HepG2 (cell line): ENCODE measurements at regions not wholly inside any gene's neighbourhood (a gene's known extent, or its start where the extent isn't known, plus 50 kb on each side); places are given as distances from the start of the nearest gene placed in this dataset.

Experiments used
- ATAC-seq: fragments of 200-7000 bp; cut with Tn5 transposase; 3 replicates; pipeline ENCODE4 v1.9.1; 2020; ENCODE audit warnings: mild to moderate bottlenecking, moderate library complexity
- BruUV-seq: library from RNA; stranded (reverse); fragments of 400-500 nt; replicated peaks from 2 replicates; lab custom pipeline; 2021; lab: Mats Ljungman, UMichigan
- CTCF ChIA-PET: fragments of 300-600 bp; formaldehyde crosslinking; extraction: SDS; loops from one replicate; lab custom pipeline; 2021; ENCODE audit warnings: low total read pairs, inconsistent platforms, low intra/inter-chr PET ratio; lab: Yijun Ruan, JAX
- POLR2A ChIA-PET: fragments of 350-600 bp; sonication (Branson Sonifier 250); formaldehyde crosslinking; loops from one replicate; lab custom pipeline; 2020; ENCODE audit warnings: antibody characterized with exemption, inconsistent platforms; lab: Yijun Ruan, JAX
- DNase-seq: peaks from one replicate; pipeline ENCODE4 v3.0.0-alpha.2; 2015; ENCODE audit warnings: low spot score
- FAIRE-seq: peaks from 3 replicates; lab custom pipeline; 2011; peaks lifted over from hg19 to GRCh38; lab: Jason Lieb, UNC
- H2AFZ ChIP-seq: one replicate; pipeline ENCODE4 v1.6.1; 2011; ENCODE audit warnings: low read length, inconsistent platforms
- H3K27ac ChIP-seq: fragments of 300-600 bp; 3 replicates; pipeline ENCODE4 v1.8.0; 2011; ENCODE audit warnings: mixed run types, mild to moderate bottlenecking, mixed read lengths, low read length, inconsistent platforms; ENCODE audit not compliant: insufficient read depth; ENCODE audit errors: extremely low read length
- H3K27me3 ChIP-seq, 2 experiments: fragments of 200-600 bp in 1 of 2; 2 replicates in 1 of 2; 3 replicates in 1 of 2; pipeline versions ENCODE4 v1.6.0 to v1.8.0; 2011; ENCODE audit warnings: low read length in 2 of 2, mild to moderate bottlenecking in 2 of 2, moderate library complexity in 2 of 2, inconsistent platforms in 1 of 2; ENCODE audit not compliant: insufficient read depth in 2 of 2, control insufficient read depth in 1 of 2
- H3K36me3 ChIP-seq, 2 experiments: fragments of 200-600 bp in 1 of 2; replicated peaks in 1 of 2; 2 replicates in 1 of 2; 3 replicates in 1 of 2; pipeline versions ENCODE4 v1.5.1 to v1.8.0; 2011; ENCODE audit warnings: low read length in 2 of 2, inconsistent platforms in 1 of 2; ENCODE audit not compliant: insufficient read depth in 2 of 2, control insufficient read depth in 1 of 2
- H3K4me1 ChIP-seq: 2 replicates; pipeline ENCODE4 v1.5.1; 2012; ENCODE audit warnings: low read length, inconsistent platforms; ENCODE audit not compliant: insufficient read depth
- H3K4me2 ChIP-seq: 2 replicates; pipeline ENCODE4 v1.6.0; 2011; ENCODE audit warnings: low read depth, low read length, inconsistent platforms
- H3K4me3 ChIP-seq, 3 experiments: fragments of 200-600 bp in 1 of 3; sonication (generic), shearing (Covaris generic) in 1 of 3; replicated peaks in 1 of 3; 2 replicates each; pipeline ENCODE4 v1.5.1; 2011 to 2016; ENCODE audit warnings: low read length in 3 of 3, inconsistent platforms in 2 of 3, low read depth in 2 of 3, mild to moderate bottlenecking in 2 of 3, control low read depth in 1 of 3, mixed read lengths in 1 of 3; ENCODE audit not compliant: insufficient read depth in 1 of 3
- H3K79me2 ChIP-seq: one replicate; pipeline ENCODE4 v1.6.1; 2011; ENCODE audit warnings: low read length, inconsistent platforms; ENCODE audit not compliant: insufficient read depth
- H3K9ac ChIP-seq: 2 replicates; pipeline ENCODE4 v1.6.0; 2011; ENCODE audit warnings: mild to moderate bottlenecking, low read depth, low read length, inconsistent platforms; ENCODE audit not compliant: insufficient read depth
- H3K9me3 ChIP-seq: 2 replicates; pipeline ENCODE4 v1.5.1; 2012; ENCODE audit warnings: mild to moderate bottlenecking, low read length
- H4K20me1 ChIP-seq: 2 replicates; pipeline ENCODE4 v1.6.0; 2011; ENCODE audit warnings: inconsistent platforms, mild to moderate bottlenecking, low read length, moderate library complexity; ENCODE audit not compliant: insufficient read depth
- ATF7 ChIP-seq, 2 experiments: fragments of 450-650 bp in 1 of 2; sonication (generic) in 1 of 2; formaldehyde crosslinking in 1 of 2; IDR thresholded peaks; 2 replicates each; pipeline versions ENCODE4 v1.4.0 to v1.6.1; 2016 to 2020; ENCODE audit warnings: antibody characterized with exemption in 1 of 2, mild to moderate bottlenecking in 1 of 2, missing genetic modification reagents in 1 of 2
- NBN ChIP-seq: fragments of 450-650 bp; conservative IDR thresholded peaks from 2 replicates; pipeline ENCODE4 v1.6.1; 2017
- PREB ChIP-seq: sonication (generic); formaldehyde crosslinking; IDR thresholded peaks from 2 replicates; pipeline ENCODE4 v1.4.0; 2020; ENCODE audit warnings: missing genetic modification reagents
- SATB2 ChIP-seq: sonication (generic); formaldehyde crosslinking; IDR thresholded peaks from 2 replicates; pipeline ENCODE4 v1.5.0; 2020; ENCODE audit warnings: missing genetic modification reagents
- SOX6 ChIP-seq, 2 experiments: fragments of 450-650 bp in 1 of 2; sonication (generic) in 1 of 2; formaldehyde crosslinking in 1 of 2; IDR thresholded peaks; 2 replicates each; pipeline versions ENCODE4 v1.4.0 to v1.6.1; 2017 to 2020; ENCODE audit warnings: antibody characterized with exemption in 1 of 2, mild to moderate bottlenecking in 1 of 2, missing genetic modification reagents in 1 of 2
- TRIM24 ChIP-seq: sonication (generic); formaldehyde crosslinking; IDR thresholded peaks from 2 replicates; pipeline ENCODE4 v1.8.0; 2022; ENCODE audit warnings: mild to moderate bottlenecking, missing genetic modification reagents
- ZFP36L2 ChIP-seq: sonication (generic); formaldehyde crosslinking; IDR thresholded peaks from 2 replicates; pipeline ENCODE4 v1.4.0; 2020; ENCODE audit warnings: missing genetic modification reagents
- ZFP41 ChIP-seq: sonication (generic); formaldehyde crosslinking; IDR thresholded peaks from 2 replicates; pipeline ENCODE4 v1.4.0; 2020; ENCODE audit warnings: mild to moderate bottlenecking, missing genetic modification reagents, borderline replicate concordance
- ZKSCAN1 ChIP-seq: fragments of 150-350 bp; IDR thresholded peaks from 2 replicates; pipeline ENCODE4 v1.6.1; 2014; ENCODE audit warnings: low read length
- ZNF138 ChIP-seq: sonication (generic); formaldehyde crosslinking; IDR thresholded peaks from 2 replicates; pipeline ENCODE4 v1.5.0; 2020; ENCODE audit warnings: mild to moderate bottlenecking, low read depth, missing genetic modification reagents
- ZNF614 ChIP-seq: IDR thresholded peaks from 2 replicates; pipeline ENCODE4 v1.6.1; 2018; ENCODE audit warnings: missing biosample characterization, missing genetic modification reagents, inconsistent platforms, borderline replicate concordance
- ZNF691 ChIP-seq: sonication (generic); formaldehyde crosslinking; IDR thresholded peaks from 2 replicates; pipeline ENCODE4 v1.4.0; 2020; ENCODE audit warnings: missing genetic modification reagents, low read depth, mild to moderate bottlenecking, borderline replicate concordance
- WGBS: methylation state at CpG from one replicate; pipeline ENCODE4 v1.1.6; 2017; ENCODE audit warnings: low lambda C conversion rate; 5-methylcytosine and 5-hydroxymethylcytosine counted together
- in situ Hi-C: cut with HindIII; loops from 2 replicates; pipeline ENCODE4 v1.10.0; 2017; ENCODE audit warnings: low pct_unique_long_range_greater_than_20kb; ENCODE audit not compliant: extremely low pct_ligation_motif_present
- intact Hi-C: fragments of 100-400 bp; cut with micrococcal nuclease; formaldehyde crosslinking; loops from one replicate; pipeline ENCODE4 v1.10.0; 2022; ENCODE audit not compliant: unreplicated experiment

GRCh38 chr15:26156051-26156450 is 292.9 kb upstream of the ATP10A start:
- H3K36me3 ChIP-seq, result no peaks in the 10 kb centered on the region
- peaks cover 44% of the 10 kb centered on the region for H3K9me3 ChIP-seq
- no peaks in the 10 kb centered on the region for H3K4me1 ChIP-seq
- TF ChIP-seq ZNF614 (CRISPR knock-in tag) (no peak), ZNF138 (CRISPR knock-in tag) (no peak), ZKSCAN1 (no peak), PREB (CRISPR knock-in tag) (no peak), NBN (no peak), TRIM24 (no peak), SOX6 (IDR thresholded peaks at IDR 0.05) (no peak), SOX6 (CRISPR knock-in tag; IDR thresholded peaks at IDR 0.05) (no peak), SATB2 (CRISPR knock-in tag) (no peak), ZFP36L2 (CRISPR knock-in tag) (no peak), ZFP41 (CRISPR knock-in tag) (no peak), ZNF691 (CRISPR knock-in tag) (no peak), ATF7 (IDR thresholded peaks at IDR 0.05) (no peak), ATF7 (CRISPR knock-in tag; IDR thresholded peaks at IDR 0.05) (no peak)
- no TSS peak for BruUV-seq
- in situ Hi-C loops, result no loop called here
- WGBS, result 0% methylated on average over 4 of the region's 4 CpGs
- ChIA-PET CTCF (no interaction called here), POLR2A (no interaction called here)
- H3K4me3 ChIP-seq, result no peak overlapping the region
- H4K20me1 ChIP-seq, result no peaks in the 10 kb centered on the region
- no peak for DNase-seq
- H2AFZ ChIP-seq, result no peak overlapping the region
- no peaks in the 10 kb centered on the region for H3K27me3 ChIP-seq
- intact Hi-C loops, result no loop called here
- no peaks in the 10 kb centered on the region for H3K79me2 ChIP-seq
- H3K4me2 ChIP-seq, result no peak overlapping the region
- no peak overlapping the region for H3K9ac ChIP-seq
- FAIRE-seq, result no peak
- no peak overlapping the region for H3K27ac ChIP-seq
- no peak for ATAC-seq
